NCI-H187 (cell line): ENCODE measurements at regions not wholly inside any gene's neighbourhood (a gene's known extent, or its start where the extent isn't known, plus 50 kb on each side); places are given as distances from the start of the nearest gene placed in this dataset.

ENCODE experiments used
- DNase-seq, 2 experiments: peaks; one replicate each; lab custom pipeline; 2025; lab: John Stamatoyannopoulos, UW

GRCh38 chr1:106753066-106753465, 303.4 kb upstream of the PRMT6 start:
- DNase-seq: no peak

DNA sequence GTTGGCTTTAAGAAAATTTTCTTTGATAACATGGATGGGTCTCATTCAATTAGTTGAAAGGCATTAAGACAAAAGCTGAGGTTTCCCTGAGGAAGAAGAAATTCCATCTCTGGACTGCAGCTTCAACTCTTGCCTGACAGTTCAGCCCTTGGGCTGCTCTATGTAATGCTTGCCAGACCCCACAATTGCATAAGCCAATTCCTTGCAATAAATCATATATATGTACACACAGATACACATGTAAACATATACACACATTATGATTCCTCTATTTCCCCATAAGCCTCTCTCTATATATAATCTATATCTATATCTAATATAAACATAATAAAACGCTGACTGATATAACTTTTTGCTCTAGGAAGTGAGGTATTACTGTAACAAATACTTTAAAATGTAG, 301.5 kb upstream of the PRMT6 start:
- DNase-seq: no peak

- no peak for DNase-seq
These were observed 300.6 kb upstream of the PRMT6 start for GRCh38 chr1:106755682-106756406.

GRCh38 chr1:106756752-106757151, 299.7 kb upstream of the PRMT6 start:
- DNase-seq: no peak

GRCh38 chr1:106768077-106768476, 288.4 kb upstream of the PRMT6 start:
- DNase-seq: no peak

DNA sequence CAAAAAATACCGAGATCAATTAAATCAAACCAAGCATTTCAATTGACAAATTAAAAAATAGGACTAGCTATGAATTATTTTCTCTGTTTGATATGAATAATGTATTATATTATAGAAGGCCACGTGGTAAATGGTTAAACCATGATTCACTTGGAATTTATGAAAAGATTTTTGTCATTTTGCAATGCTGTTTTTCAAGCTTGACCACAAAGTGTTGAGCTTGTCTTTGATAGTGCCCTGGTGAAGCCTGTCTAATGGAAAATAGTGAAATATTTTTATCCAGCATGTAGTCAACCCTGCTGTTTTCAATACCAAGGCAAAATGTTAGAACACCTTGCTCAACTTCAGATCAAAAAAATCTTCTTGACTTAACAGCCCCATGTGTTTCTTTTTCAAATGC, 288.0 kb upstream of the PRMT6 start:
- no peak for DNase-seq

DNA sequence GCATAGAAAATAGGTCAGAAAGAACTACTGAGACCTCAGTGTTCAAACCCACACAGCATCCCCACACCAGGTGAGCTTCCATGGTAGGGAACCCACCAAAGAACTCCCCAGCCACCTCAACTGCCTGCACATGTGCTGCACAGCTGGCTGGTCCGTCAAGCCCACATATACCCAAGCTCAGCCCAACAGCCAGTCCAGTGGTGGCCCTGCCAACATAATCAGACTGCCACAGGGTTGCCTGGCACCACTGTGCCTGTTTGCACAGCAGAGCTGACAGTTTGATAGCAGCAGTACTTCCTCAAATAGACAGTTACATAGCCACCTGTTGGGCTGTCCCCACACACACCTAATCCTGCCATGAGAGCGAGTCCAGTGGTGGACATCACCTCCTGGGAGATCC, 283.3 kb upstream of the PRMT6 start:
- DNase-seq: no peak

GRCh38 chr1:106780066-106780465, 276.4 kb upstream of the PRMT6 start:
- no peak for DNase-seq

GRCh38 chr1:106780806-106781569, 275.5 kb upstream of the PRMT6 start:
- DNase-seq: no peak

- no peak for DNase-seq
These were observed 271.3 kb upstream of the PRMT6 start for GRCh38 chr1:106785176-106785575.

DNA sequence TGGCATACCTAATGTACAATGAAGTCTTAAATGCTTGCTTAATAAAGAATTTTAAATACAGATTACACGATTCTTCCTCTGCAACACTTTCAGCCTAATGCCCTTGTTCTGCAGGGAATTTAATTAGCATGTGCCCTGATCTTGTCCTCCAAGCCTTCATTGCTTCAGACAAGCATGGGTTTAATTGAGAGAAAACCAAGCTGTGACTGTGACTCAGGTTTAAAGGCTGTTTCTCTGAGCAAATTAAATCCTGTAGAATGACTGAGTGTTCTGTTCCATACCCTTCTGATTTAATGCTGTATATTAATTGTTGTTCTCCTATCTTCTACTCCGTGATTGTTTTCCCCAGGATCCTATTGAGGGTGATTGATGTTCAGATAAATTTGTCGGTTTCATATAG, 269.0 kb upstream of the PRMT6 start:
- no peak for DNase-seq

- DNase-seq: no peak
These were observed 266.8 kb upstream of the PRMT6 start for GRCh38 chr1:106789686-106790085.

DNA sequence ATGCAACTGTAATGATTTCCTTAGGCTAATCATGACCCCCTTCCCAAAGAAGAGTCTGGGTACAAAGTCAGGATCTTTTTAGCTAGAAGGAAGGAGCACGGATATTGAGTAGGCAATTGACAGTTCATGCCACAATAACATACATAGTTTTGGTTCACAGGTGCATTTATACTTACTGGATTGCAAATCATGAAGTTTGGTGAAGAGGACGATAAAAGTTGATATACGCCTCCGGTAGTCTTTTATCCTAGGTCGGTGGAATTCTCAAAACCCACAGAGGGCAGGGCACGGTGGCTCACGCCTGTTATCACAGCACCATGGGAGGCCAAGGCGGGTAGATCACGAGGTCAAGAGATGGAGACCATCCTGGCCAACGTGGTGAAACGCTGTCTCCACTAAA, 265.4 kb upstream of the PRMT6 start:
- no peak for DNase-seq

- no peak for DNase-seq
These were observed 262.8 kb upstream of the PRMT6 start for GRCh38 chr1:106793651-106794050.

GRCh38 chr1:106798991-106799390, 257.5 kb upstream of the PRMT6 start:
- no peak for DNase-seq

DNA sequence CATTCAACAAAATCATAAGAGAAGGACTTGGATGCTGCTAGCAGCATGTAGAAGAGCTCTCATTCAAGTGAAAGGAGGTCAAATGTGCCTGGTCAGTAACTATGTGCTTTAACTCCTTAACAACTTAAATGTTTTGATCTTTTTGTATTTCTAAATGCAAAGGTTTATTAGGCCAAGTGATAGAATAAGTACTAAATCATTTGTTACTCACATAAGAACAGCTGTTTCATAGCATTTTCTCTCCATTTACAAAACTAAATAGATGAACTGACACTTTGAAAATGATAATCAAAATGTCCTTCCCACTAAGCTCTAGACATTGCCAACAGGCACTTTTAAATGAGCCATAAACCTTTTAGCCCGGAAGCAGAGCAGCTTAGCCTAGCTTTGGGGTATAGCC, 254.3 kb upstream of the PRMT6 start:
- DNase-seq: no peak

DNA sequence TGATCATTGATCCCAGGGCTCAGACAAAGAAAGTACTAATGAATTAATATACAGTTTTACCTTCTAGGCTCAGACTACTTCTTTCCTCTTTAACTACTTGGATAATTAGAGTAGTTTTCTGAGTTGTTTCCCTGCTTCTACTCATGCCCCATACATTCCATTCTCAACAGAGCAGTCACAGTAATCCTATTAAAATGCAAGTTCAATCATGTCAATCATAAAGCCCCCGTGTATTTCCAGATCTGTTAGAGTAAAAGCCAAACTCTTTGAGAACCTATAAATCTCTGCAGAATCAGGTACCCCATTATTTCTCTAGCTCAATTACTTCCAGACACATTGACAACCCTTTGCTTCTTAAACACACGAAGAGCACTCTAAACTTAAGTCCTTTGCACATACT, 242.1 kb upstream of the PRMT6 start:
- DNase-seq: no peak

DNA sequence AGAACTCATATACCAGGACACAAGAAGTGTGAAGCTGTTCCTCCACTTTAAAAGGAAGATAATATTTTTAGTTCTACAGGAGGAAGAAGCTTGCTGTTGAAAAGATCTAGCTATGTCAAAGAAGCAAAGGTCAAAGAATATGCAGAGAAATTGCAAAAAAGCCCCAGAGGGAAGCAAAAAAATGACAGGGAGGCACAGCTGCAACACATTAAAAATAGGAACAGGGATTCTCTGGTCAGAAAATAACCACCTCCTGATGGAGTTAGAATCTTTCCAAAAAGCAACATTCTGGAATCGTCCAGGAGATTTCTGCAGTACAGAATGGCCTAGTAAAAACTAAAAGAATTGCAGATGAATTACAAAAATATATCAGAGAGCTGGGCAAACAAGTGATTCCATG, 238.9 kb upstream of the PRMT6 start:
- DNase-seq: no peak

DNA sequence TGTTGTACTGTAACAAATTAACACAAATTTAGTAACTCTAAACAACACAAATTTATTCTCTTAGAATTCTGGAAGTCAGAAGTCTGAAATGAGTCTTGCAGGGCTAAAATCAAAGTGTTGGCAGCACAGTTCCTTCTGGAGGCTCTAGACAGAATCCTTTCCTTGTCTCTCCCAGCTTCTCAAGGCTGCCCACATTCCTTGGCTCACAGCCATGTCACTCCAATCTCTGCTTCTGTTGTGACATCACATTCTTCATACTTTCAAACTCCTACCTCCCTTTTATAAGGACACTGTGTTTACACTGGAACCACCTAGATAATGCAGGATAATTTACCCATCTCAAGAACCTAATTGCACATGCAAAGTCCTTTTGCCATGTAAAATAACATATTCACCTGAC, 225.0 kb upstream of the PRMT6 start:
- DNase-seq: no peak

- DNase-seq: no peak
These were observed 219.8 kb upstream of the PRMT6 start for GRCh38 chr1:106836708-106837107.

DNA sequence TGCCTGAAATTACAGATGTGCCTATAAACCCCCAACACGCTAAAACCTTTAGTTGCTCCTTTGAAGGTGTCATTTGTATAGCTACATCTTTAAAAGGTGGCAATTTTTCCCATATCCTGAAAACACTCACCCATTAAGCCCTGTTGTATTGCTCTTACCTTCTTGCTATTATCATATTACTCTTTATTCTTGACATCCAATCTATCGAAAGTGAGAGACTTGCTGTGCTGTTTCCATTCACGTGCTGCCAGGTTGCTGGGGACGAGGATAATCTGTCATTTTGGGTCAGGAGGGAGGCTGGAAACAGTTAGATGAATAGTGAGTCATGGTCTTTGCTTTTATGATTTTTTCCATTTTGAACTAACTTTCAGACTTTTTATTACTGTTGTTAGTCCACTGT, 213.0 kb upstream of the PRMT6 start:
- DNase-seq: no peak

DNA sequence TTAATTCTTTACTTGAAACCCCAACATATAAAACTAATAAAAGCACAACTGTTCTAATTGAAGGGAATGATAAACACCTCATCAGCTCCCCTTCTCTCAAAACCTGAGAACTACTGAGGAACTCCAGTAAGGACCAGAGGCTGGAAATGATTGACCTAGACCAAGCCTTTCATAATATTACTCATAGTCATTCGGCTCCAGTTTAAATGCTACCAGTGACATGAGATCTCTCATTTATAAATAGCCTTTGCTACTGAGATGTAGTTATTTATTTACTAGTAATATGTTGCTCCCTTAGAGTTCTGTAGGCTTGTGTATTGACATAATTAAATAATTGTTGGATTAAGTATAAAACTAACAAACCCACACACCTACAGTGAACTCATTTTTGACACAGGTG, 209.8 kb upstream of the PRMT6 start:
- no peak for DNase-seq

DNA sequence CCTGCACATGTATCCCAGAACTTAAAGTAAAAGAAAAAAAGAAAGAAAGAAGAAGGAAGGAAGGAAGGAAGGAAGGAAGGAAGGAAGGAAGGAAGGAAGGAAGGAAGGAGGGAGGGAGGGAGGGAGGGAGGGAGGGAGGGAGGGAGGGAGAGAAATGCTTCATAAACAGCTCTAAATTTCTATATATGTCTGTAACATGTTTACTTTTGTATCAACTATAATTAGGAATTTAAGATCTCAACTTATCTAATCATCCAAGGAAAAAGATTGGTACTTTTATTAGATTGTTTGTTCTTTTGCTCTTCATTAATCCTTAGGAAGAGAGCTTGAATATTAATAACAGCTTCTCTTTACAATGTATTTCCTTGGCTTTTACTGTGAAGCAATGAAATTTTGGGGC, 195.4 kb upstream of the PRMT6 start:
- no peak for DNase-seq

DNA sequence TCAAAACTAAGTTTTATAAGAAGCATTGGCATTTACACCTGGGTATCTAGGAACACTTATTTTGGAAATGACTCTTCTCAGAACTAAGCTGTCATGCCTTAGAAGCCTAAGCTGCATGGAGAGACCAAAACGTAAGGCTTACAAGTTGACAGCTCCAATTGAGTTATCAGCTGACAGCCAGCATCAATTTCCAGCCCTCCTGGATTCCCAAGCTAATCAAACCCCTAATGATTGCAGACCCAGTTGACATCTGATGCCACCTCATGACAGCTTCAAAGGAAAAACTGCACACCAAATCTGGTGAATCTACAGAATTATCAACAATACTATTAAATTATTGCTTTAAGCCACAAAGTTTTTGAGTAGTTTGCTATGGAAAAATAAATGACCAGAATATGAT, 187.6 kb upstream of the PRMT6 start:
- no peak for DNase-seq
